Hepatocyte (in vitro differentiated cells): ENCODE measurements at regions not wholly inside any gene's neighbourhood (a gene's known extent, or its start where the extent isn't known, plus 50 kb on each side); places are given as distances from the start of the nearest gene placed in this dataset.

Source experiments
- DNase-seq: peaks from one replicate; pipeline ENCODE4 v3.0.0-alpha.2; 2016; ENCODE audit warnings: low spot score
- H2AFZ ChIP-seq: fragments of 200-600 bp; sonication (generic); 2 replicates; pipeline ENCODE4 v1.6.0; 2016; ENCODE audit warnings: antibody characterized with exemption, mild to moderate bottlenecking
- H3K27ac ChIP-seq: fragments of 200-600 bp; sonication (generic); 2 replicates; pipeline ENCODE4 v1.5.1; 2016; ENCODE audit warnings: mild to moderate bottlenecking
- H3K27me3 ChIP-seq: fragments of 200-600 bp; sonication (generic); 2 replicates; pipeline ENCODE4 v1.6.1; 2016
- H3K36me3 ChIP-seq: fragments of 200-600 bp; sonication (generic); replicated peaks from 2 replicates; pipeline ENCODE4 v1.5.1; 2016; ENCODE audit warnings: low read depth; ENCODE audit not compliant: insufficient read depth
- H3K4me1 ChIP-seq: fragments of 200-600 bp; sonication (generic); 2 replicates; pipeline ENCODE4 v1.5.1; 2016; ENCODE audit warnings: mild to moderate bottlenecking, moderate library complexity; ENCODE audit not compliant: insufficient read depth
- H3K4me2 ChIP-seq: fragments of 200-600 bp; sonication (generic); 2 replicates; pipeline ENCODE4 v1.6.0; 2016
- H3K4me3 ChIP-seq: fragments of 200-600 bp; sonication (generic); 2 replicates; pipeline ENCODE4 v1.5.1; 2016; ENCODE audit warnings: mild to moderate bottlenecking
- H3K79me2 ChIP-seq: fragments of 200-600 bp; sonication (generic); 2 replicates; pipeline ENCODE4 v1.6.0; 2017; ENCODE audit warnings: mild to moderate bottlenecking
- H3K9me2 ChIP-seq: fragments of 200-600 bp; sonication (generic); replicated peaks from 2 replicates; pipeline ENCODE4 v1.6.0; 2017; ENCODE audit warnings: mild to moderate bottlenecking; ENCODE audit not compliant: insufficient read depth
- H3K9me3 ChIP-seq: fragments of 200-600 bp; sonication (generic); 2 replicates; pipeline ENCODE4 v1.5.1; 2016; ENCODE audit warnings: low read depth, mild to moderate bottlenecking
- H4K20me1 ChIP-seq: fragments of 200-600 bp; sonication (generic); 2 replicates; pipeline ENCODE4 v1.6.0; 2016; ENCODE audit warnings: mild to moderate bottlenecking; ENCODE audit not compliant: insufficient read depth, poor library complexity, severe bottlenecking
- CTCF ChIP-seq: fragments of 200-600 bp; sonication (generic); IDR thresholded peaks from 2 replicates; pipeline ENCODE4 v1.5.1; 2016; ENCODE audit warnings: antibody characterized with exemption, mild to moderate bottlenecking; ENCODE audit not compliant: poor library complexity
- EZH2 ChIP-seq: fragments of 200-600 bp; sonication (generic); IDR thresholded peaks from 2 replicates; pipeline ENCODE4 v1.6.1; 2016; ENCODE audit warnings: antibody characterized with exemption, mild to moderate bottlenecking, borderline replicate concordance
- EZH2phosphoT487 ChIP-seq: fragments of 200-600 bp; sonication (generic); IDR thresholded peaks from one replicate; pipeline ENCODE4 v1.6.1; 2018; ENCODE audit warnings: antibody characterized with exemption, mild to moderate bottlenecking, low read depth, moderate library complexity; ENCODE audit not compliant: unreplicated experiment, severe bottlenecking
- WGBS: methylation state at CpG from one replicate; pipeline ENCODE4 v1.1.6; 2016; ENCODE audit warnings: low lambda C conversion rate; ENCODE audit errors: missing lambda C conversion rate; 5-methylcytosine and 5-hydroxymethylcytosine counted together

GRCh38 chr1:73556270-73556669, 641.7 kb downstream of the LRRIQ3 start:
- no peak for DNase-seq
- no peaks in the 10 kb centered on the region for H3K27me3 ChIP-seq
- no peak overlapping the region for H3K4me3 ChIP-seq
- no peaks in the 10 kb centered on the region for H3K9me2 ChIP-seq
- H3K36me3 ChIP-seq = no peaks in the 10 kb centered on the region
- no peaks in the 10 kb centered on the region for H3K9me3 ChIP-seq
- H4K20me1 ChIP-seq = no peaks in the 10 kb centered on the region
- H3K4me1 ChIP-seq = no peaks in the 10 kb centered on the region
- H3K79me2 ChIP-seq = no peaks in the 10 kb centered on the region
- H3K4me2 ChIP-seq = no peak overlapping the region
- no peak overlapping the region for H3K27ac ChIP-seq
- TF ChIP-seq EZH2phosphoT487 (no peak), EZH2 (no peak), CTCF (no peak)
- H2AFZ ChIP-seq = no peak overlapping the region

- H3K27me3 ChIP-seq = no peaks in the 10 kb centered on the region
- no peak overlapping the region for H2AFZ ChIP-seq
- H3K36me3 ChIP-seq = no peaks in the 10 kb centered on the region
- DNase-seq = no peak
- WGBS = 89% methylated on average over 1 of the region's 1 CpG
- no peaks in the 10 kb centered on the region for H3K4me1 ChIP-seq
- H3K9me3 ChIP-seq = no peaks in the 10 kb centered on the region
- no peak overlapping the region for H3K4me2 ChIP-seq
- no peaks in the 10 kb centered on the region for H4K20me1 ChIP-seq
- no peak overlapping the region for H3K27ac ChIP-seq
- no peaks in the 10 kb centered on the region for H3K79me2 ChIP-seq
- TF ChIP-seq CTCF = no peak
- TF ChIP-seq EZH2phosphoT487 = no peak
- no peak for TF ChIP-seq EZH2
- H3K9me2 ChIP-seq = no peaks in the 10 kb centered on the region
- H3K4me3 ChIP-seq = no peak overlapping the region
Observed at GRCh38 chr1:73537400-73537799, 660.6 kb downstream of the LRRIQ3 start.

GRCh38 chr1:73517603-73518191, 680.3 kb downstream of the LRRIQ3 start:
- Histone ChIP-seq H3K27ac (no peak overlapping the region), H3K9me3 (no peaks in the 10 kb centered on the region), H3K4me1 (no peaks in the 10 kb centered on the region), H3K79me2 (no peaks in the 10 kb centered on the region), H2AFZ (no peak overlapping the region), H3K4me3 (no peak overlapping the region), H3K4me2 (no peak overlapping the region), H3K9me2 (no peaks in the 10 kb centered on the region), H4K20me1 (no peaks in the 10 kb centered on the region), H3K27me3 (no peaks in the 10 kb centered on the region), H3K36me3 (no peaks in the 10 kb centered on the region)
- WGBS = 64% methylated on average over 3 of the region's 3 CpGs
- TF ChIP-seq EZH2phosphoT487 (no peak), EZH2 (no peak), CTCF (no peak)
- DNase-seq = no peak

GRCh38 chr1:73516451-73516850, 681.5 kb downstream of the LRRIQ3 start:
- WGBS = 63% methylated on average over 1 of the region's 1 CpG
- no peaks in the 10 kb centered on the region for H3K9me2 ChIP-seq
- H3K9me3 ChIP-seq = no peaks in the 10 kb centered on the region

More at GRCh38 chr1:73516451-73516850, 681.5 kb downstream of the LRRIQ3 start:
- no peak overlapping the region for H3K27ac ChIP-seq
- no peaks in the 10 kb centered on the region for H3K4me1 ChIP-seq
- no peak for TF ChIP-seq CTCF
- TF ChIP-seq EZH2 = no peak
- no peak for TF ChIP-seq EZH2phosphoT487
- no peaks in the 10 kb centered on the region for H3K27me3 ChIP-seq
- H3K79me2 ChIP-seq = no peaks in the 10 kb centered on the region
- no peak overlapping the region for H2AFZ ChIP-seq
- H3K36me3 ChIP-seq = no peaks in the 10 kb centered on the region
- H3K4me3 ChIP-seq = no peak overlapping the region
- H3K4me2 ChIP-seq = no peak overlapping the region
- no peak for DNase-seq
- no peaks in the 10 kb centered on the region for H4K20me1 ChIP-seq
